Keratinocyte (primary cell): ENCODE measurements at regions not wholly inside any gene's neighbourhood (a gene's known extent, or its start where the extent isn't known, plus 50 kb on each side); places are given as distances from the start of the nearest gene placed in this dataset.

Experiments used
- DNase-seq: peaks from one replicate; pipeline ENCODE4 v3.0.0-alpha.2; 2011; ENCODE audit warnings: low read depth, missing footprints, low spot score
- FAIRE-seq: peaks from 2 replicates; lab custom pipeline; 2011; peaks lifted over from hg19 to GRCh38; lab: Jason Lieb, UNC
- H2AFZ ChIP-seq: 2 replicates; pipeline ENCODE4 v1.6.0; 2012; ENCODE audit warnings: low read length, control low read depth, inconsistent platforms; ENCODE audit not compliant: control insufficient read depth
- H3K27ac ChIP-seq: 2 replicates; pipeline ENCODE4 v1.5.1; 2011; ENCODE audit warnings: low read length; ENCODE audit not compliant: control insufficient read depth, insufficient read depth
- H3K27me3 ChIP-seq: 3 replicates; pipeline ENCODE4 v1.6.0; 2011; ENCODE audit warnings: low read length; ENCODE audit not compliant: control insufficient read depth, insufficient read depth; ENCODE audit errors: extremely low read depth
- H3K36me3 ChIP-seq, 2 experiments: 2 replicates in 1 of 2; 3 replicates in 1 of 2; pipeline ENCODE4 v1.5.1; 2011; ENCODE audit warnings: low read length in 2 of 2, mild to moderate bottlenecking in 1 of 2; ENCODE audit not compliant: control insufficient read depth in 2 of 2, insufficient read depth in 2 of 2; ENCODE audit errors: extremely low read depth in 1 of 2
- H3K4me1 ChIP-seq: 3 replicates; pipeline ENCODE4 v1.5.1; 2011; ENCODE audit warnings: low read length; ENCODE audit not compliant: control insufficient read depth, insufficient read depth; ENCODE audit errors: extremely low read depth
- H3K4me2 ChIP-seq: 3 replicates; pipeline ENCODE4 v1.6.0; 2011; ENCODE audit warnings: low read depth, low read length; ENCODE audit not compliant: control insufficient read depth, insufficient read depth; ENCODE audit errors: extremely low read depth
- H3K4me3 ChIP-seq, 3 experiments: fragments of 200-600 bp in 1 of 3; sonication (generic) in 1 of 3; 2 replicates in 2 of 3; 3 replicates in 1 of 3; pipeline ENCODE4 v1.5.1; 2011 to 2016; ENCODE audit warnings: low read length in 3 of 3, mild to moderate bottlenecking in 3 of 3, control low read depth in 2 of 3, inconsistent platforms in 1 of 3, low read depth in 1 of 3, mixed read lengths in 1 of 3, mixed run types in 1 of 3, moderate library complexity in 1 of 3; ENCODE audit not compliant: control insufficient read depth in 2 of 3, insufficient read depth in 2 of 3; ENCODE audit errors: extremely low read depth in 1 of 3
- H3K79me2 ChIP-seq: 2 replicates; pipeline ENCODE4 v1.6.0; 2012; ENCODE audit warnings: low read length; ENCODE audit not compliant: control insufficient read depth, insufficient read depth
- H3K9ac ChIP-seq: 3 replicates; pipeline ENCODE4 v1.6.0; 2011; ENCODE audit warnings: low read length; ENCODE audit not compliant: control insufficient read depth, insufficient read depth; ENCODE audit errors: extremely low read depth
- H3K9me1 ChIP-seq: 3 replicates; pipeline ENCODE4 v1.6.0; 2011; ENCODE audit warnings: low read length; ENCODE audit not compliant: control insufficient read depth, insufficient read depth; ENCODE audit errors: extremely low read depth
- H3K9me3 ChIP-seq: 2 replicates; pipeline ENCODE4 v1.5.1; 2012; ENCODE audit warnings: low read depth, low read length; ENCODE audit not compliant: control insufficient read depth
- H4K20me1 ChIP-seq: 3 replicates; pipeline ENCODE4 v1.6.0; 2011; ENCODE audit warnings: low read length; ENCODE audit not compliant: control insufficient read depth, insufficient read depth; ENCODE audit errors: extremely low read depth
- EZH2 ChIP-seq: IDR thresholded peaks from one replicate; pipeline ENCODE4 v1.6.1; 2012; ENCODE audit warnings: inconsistent platforms, mild to moderate bottlenecking, low read length, moderate library complexity
- dilution Hi-C: fragments of 300-500 bp; cut with MboI; formaldehyde crosslinking; loops from one replicate; pipeline ENCODE4 v1.7.0; 2020; ENCODE audit warnings: low sequenced_read_pairs; ENCODE audit not compliant: extremely low pct_ligation_motif_present
- TF ChIP-seq, protein P1 (sequence below), 3 experiments: IDR thresholded peaks in 1 of 3; conservative IDR thresholded peaks in 1 of 3; optimal IDR thresholded peaks in 1 of 3; 2 replicates in 2 of 3; 3 replicates in 1 of 3; pipeline versions ENCODE3 to v1.5.1; 2011; ENCODE audit warnings: low read length in 3 of 3, mild to moderate bottlenecking in 3 of 3, moderate library complexity in 2 of 3, control low read depth in 1 of 3, inconsistent platforms in 1 of 3; ENCODE audit not compliant: insufficient read depth in 2 of 3; ENCODE audit errors: extremely low read depth in 1 of 3

DNA sequence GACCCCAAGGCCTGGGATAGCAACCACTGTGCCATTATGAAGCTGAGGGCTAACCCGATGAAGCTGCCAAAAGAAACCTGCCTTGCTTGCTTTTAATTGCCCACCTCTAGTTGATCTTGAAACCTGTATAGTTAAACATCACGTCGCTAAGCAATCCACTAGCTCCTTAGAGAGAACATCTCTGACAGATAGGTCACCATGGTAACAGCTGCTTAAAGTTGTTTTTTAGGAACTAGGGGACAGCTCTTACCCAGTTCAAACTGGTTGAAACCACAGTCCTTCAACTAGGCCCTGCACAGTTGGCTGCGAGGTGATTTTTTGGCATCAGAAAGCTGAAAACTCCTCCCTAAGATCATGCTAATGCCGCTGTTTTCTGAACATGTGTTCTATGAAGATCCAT, 135.7 kb downstream of the EBLN2 start:
- H3K27ac ChIP-seq, result no peak overlapping the region
- no peaks in the 10 kb centered on the region for H4K20me1 ChIP-seq
- no peaks in the 10 kb centered on the region for H3K36me3 ChIP-seq
- FAIRE-seq (no peak), DNase-seq (no peak)
- no peak overlapping the region for H3K4me2 ChIP-seq
- H3K4me3 ChIP-seq, result no peak overlapping the region
- no peaks in the 10 kb centered on the region for H3K79me2 ChIP-seq
- no peaks in the 10 kb centered on the region for H3K9me3 ChIP-seq
- H3K4me1 ChIP-seq, result no peaks in the 10 kb centered on the region
- no peaks in the 10 kb centered on the region for H3K27me3 ChIP-seq
- no peak overlapping the region for H3K9ac ChIP-seq
- no peaks in the 10 kb centered on the region for H3K9me1 ChIP-seq
- dilution Hi-C loops, result no loop called here
- no peak overlapping the region for H2AFZ ChIP-seq
- TF ChIP-seq EZH2, result no peak
- TF ChIP-seq, protein P1, sequence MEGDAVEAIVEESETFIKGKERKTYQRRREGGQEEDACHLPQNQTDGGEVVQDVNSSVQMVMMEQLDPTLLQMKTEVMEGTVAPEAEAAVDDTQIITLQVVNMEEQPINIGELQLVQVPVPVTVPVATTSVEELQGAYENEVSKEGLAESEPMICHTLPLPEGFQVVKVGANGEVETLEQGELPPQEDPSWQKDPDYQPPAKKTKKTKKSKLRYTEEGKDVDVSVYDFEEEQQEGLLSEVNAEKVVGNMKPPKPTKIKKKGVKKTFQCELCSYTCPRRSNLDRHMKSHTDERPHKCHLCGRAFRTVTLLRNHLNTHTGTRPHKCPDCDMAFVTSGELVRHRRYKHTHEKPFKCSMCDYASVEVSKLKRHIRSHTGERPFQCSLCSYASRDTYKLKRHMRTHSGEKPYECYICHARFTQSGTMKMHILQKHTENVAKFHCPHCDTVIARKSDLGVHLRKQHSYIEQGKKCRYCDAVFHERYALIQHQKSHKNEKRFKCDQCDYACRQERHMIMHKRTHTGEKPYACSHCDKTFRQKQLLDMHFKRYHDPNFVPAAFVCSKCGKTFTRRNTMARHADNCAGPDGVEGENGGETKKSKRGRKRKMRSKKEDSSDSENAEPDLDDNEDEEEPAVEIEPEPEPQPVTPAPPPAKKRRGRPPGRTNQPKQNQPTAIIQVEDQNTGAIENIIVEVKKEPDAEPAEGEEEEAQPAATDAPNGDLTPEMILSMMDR (optimal IDR thresholded peaks at IDR 0.05 in 1 of 3, IDR thresholded peaks at IDR 0.05 in 1 of 3, conservative IDR thresholded peaks at IDR 0.05 in 1 of 3; ENCODE audit: extremely low read depth in 1 of 3, insufficient read depth in 2 of 3, low read length in 3 of 3), result no peak

DNA sequence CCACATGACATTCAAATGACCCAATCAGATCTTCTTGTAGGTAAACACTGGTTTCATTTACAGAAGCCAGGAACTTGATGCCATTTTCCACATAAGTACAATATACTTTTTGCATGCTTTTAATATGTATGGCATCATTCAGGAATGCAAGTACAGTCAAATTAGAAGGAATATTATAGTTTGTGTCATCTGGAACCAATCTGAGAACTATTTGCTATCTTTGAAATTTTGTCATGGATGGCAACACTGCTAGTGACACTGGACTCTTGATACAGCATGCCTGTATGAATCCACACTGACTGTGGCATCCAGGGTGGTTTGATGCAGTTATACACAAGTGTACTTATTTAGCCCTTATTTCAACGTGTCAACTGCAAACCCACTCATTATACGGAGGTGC, 141.6 kb downstream of the EBLN2 start:
- H3K9me3 ChIP-seq, result no peaks in the 10 kb centered on the region
- H3K27ac ChIP-seq, result no peak overlapping the region
- H3K9ac ChIP-seq, result no peak overlapping the region
- no peak for TF ChIP-seq EZH2
- TF ChIP-seq, protein P1 (optimal IDR thresholded peaks at IDR 0.05 in 1 of 3, IDR thresholded peaks at IDR 0.05 in 1 of 3, conservative IDR thresholded peaks at IDR 0.05 in 1 of 3; ENCODE audit: extremely low read depth in 1 of 3, insufficient read depth in 2 of 3, low read length in 3 of 3), result no peak
- H3K27me3 ChIP-seq, result no peaks in the 10 kb centered on the region
- FAIRE-seq (no peak), DNase-seq (no peak)
- no peaks in the 10 kb centered on the region for H3K9me1 ChIP-seq
- H3K4me3 ChIP-seq, result no peak overlapping the region
- H4K20me1 ChIP-seq, result no peaks in the 10 kb centered on the region
- H3K79me2 ChIP-seq, result no peaks in the 10 kb centered on the region
- H2AFZ ChIP-seq, result no peak overlapping the region
- no peak overlapping the region for H3K4me2 ChIP-seq
- dilution Hi-C loops, result no loop called here
- H3K4me1 ChIP-seq, result no peaks in the 10 kb centered on the region
- H3K36me3 ChIP-seq, result no peaks in the 10 kb centered on the region
